A549 (cell line): ENCODE measurements at regions not wholly inside any gene's neighbourhood (a gene's known extent, or its start where the extent isn't known, plus 50 kb on each side); places are given as distances from the start of the nearest gene placed in this dataset.

Source experiments
- ATAC-seq, 2 experiments: fragments of 200-7000 bp in 1 of 2; fragments of >200 bp in 1 of 2; cut with Nextera tagmentation in 1 of 2; cut with Tn5 transposase in 1 of 2; 3 replicates each; pipeline versions ENCODE4 v1.8.0 to v1.9.1; 2018 to 2020; ENCODE audit warnings: mild to moderate bottlenecking in 1 of 2, moderate library complexity in 1 of 2
- CTCF ChIA-PET: fragments of 300-600 bp; sonication (Branson Sonifier 250); formaldehyde crosslinking; extraction: SDS; loops from one replicate; lab custom pipeline; 2021; ENCODE audit warnings: antibody characterized with exemption, inconsistent platforms; lab: Yijun Ruan, JAX
- POLR2A ChIA-PET: fragments of 350-600 bp; formaldehyde crosslinking; extraction: SDS; loops from one replicate; lab custom pipeline; 2021; ENCODE audit warnings: antibody characterized with exemption, inconsistent platforms; lab: Yijun Ruan, JAX
- DNase-seq, 2 experiments: peaks; one replicate each; pipeline versions ENCODE4 v3.0.0 to v3.0.0-alpha.2; 2011 to 2016; ENCODE audit warnings: low read depth in 1 of 2, low spot score in 1 of 2
- FAIRE-seq: peaks from 2 replicates; lab custom pipeline; 2011; peaks lifted over from hg19 to GRCh38; lab: Jason Lieb, UNC
- H3K27ac ChIP-seq, 2 experiments: fragments of >200 bp; sonication (Bioruptor Twin); formaldehyde crosslinking; 3 replicates each; pipeline ENCODE4 v1.5.1; 2016 to 2017
- H3K4me1 ChIP-seq: fragments of >200 bp; sonication (Bioruptor Twin); formaldehyde crosslinking; 3 replicates; pipeline ENCODE4 v1.6.1; 2016
- H3K4me2 ChIP-seq: fragments of >200 bp; sonication (Bioruptor Twin); formaldehyde crosslinking; 3 replicates; pipeline ENCODE4 v1.6.1; 2016
- H3K4me3 ChIP-seq: fragments of >200 bp; sonication (Bioruptor Twin); formaldehyde crosslinking; 3 replicates; pipeline ENCODE4 v1.5.1; 2016
- H3K9me3 ChIP-seq: fragments of >200 bp; sonication (Bioruptor Twin); formaldehyde crosslinking; 3 replicates; pipeline ENCODE4 v1.6.1; 2016
- CBX2 ChIP-seq: fragments of 200-600 bp; sonication (generic); IDR thresholded peaks from 2 replicates; pipeline ENCODE4 v1.6.1; 2016; ENCODE audit warnings: low read depth, mild to moderate bottlenecking, borderline replicate concordance
- CHD4 ChIP-seq: fragments of 200-600 bp; sonication (generic); IDR thresholded peaks from 2 replicates; pipeline ENCODE4 v1.6.1; 2016; ENCODE audit warnings: antibody characterized with exemption, mild to moderate bottlenecking, borderline replicate concordance
- EHF ChIP-seq: fragments of 250-450 bp; sonication (Bioruptor Pico); IDR thresholded peaks from 2 replicates; pipeline ENCODE4 v1.5.0; 2020; ENCODE audit warnings: mild to moderate bottlenecking
- EP300 ChIP-seq, 2 experiments: fragments of >200 bp; sonication (Bioruptor Twin); formaldehyde crosslinking; IDR thresholded peaks; 2 replicates in 1 of 2; 3 replicates in 1 of 2; pipeline ENCODE4 v1.6.1; 2016 to 2017
- FOXS1 ChIP-seq: fragments of 250-450 bp; sonication (Bioruptor Pico); IDR thresholded peaks from 2 replicates; pipeline ENCODE4 v1.5.0; 2020; ENCODE audit warnings: mild to moderate bottlenecking, moderate library complexity
- HOXB13 ChIP-seq: fragments of 250-450 bp; sonication (Bioruptor Pico); IDR thresholded peaks from 2 replicates; pipeline ENCODE4 v1.5.0; 2020; ENCODE audit warnings: low read depth, mild to moderate bottlenecking, moderate library complexity
- PHF8 ChIP-seq: fragments of 200-600 bp; sonication (generic); IDR thresholded peaks from 2 replicates; pipeline ENCODE4 v1.6.1; 2016; ENCODE audit warnings: low read depth, mild to moderate bottlenecking, antibody characterized with exemption, moderate library complexity, borderline replicate concordance
- RARB ChIP-seq: fragments of 250-450 bp; sonication (Bioruptor Pico); IDR thresholded peaks from 2 replicates; pipeline ENCODE4 v1.8.0; 2021; ENCODE audit warnings: mild to moderate bottlenecking, moderate library complexity
- SMC3 ChIP-seq: fragments of >200 bp; sonication (Bioruptor Twin); formaldehyde crosslinking; IDR thresholded peaks from 3 replicates; pipeline ENCODE4 v1.6.1; 2018; ENCODE audit warnings: inconsistent platforms
- SREBF2 ChIP-seq: fragments of 450-650 bp; IDR thresholded peaks from 2 replicates; pipeline ENCODE4 v1.6.1; 2014; ENCODE audit warnings: mild to moderate bottlenecking, moderate library complexity
- ZC3H11A ChIP-seq: fragments of 450-650 bp; IDR thresholded peaks from 2 replicates; pipeline ENCODE4 v1.6.1; 2014; ENCODE audit warnings: antibody characterized with exemption, mild to moderate bottlenecking
- WGBS: methylation state at CpG from one replicate; pipeline ENCODE4 v1.1.6; 2017; ENCODE audit errors: missing lambda C conversion rate; 5-methylcytosine and 5-hydroxymethylcytosine counted together
- TF ChIP-seq, protein P1 (sequence below): IDR thresholded peaks from 2 replicates; pipeline ENCODE4 v1.6.1; 2012; ENCODE audit warnings: low read depth, borderline replicate concordance
- TF ChIP-seq, protein P2 (sequence below): fragments of >200 bp; sonication (Bioruptor Twin); formaldehyde crosslinking; IDR thresholded peaks from 3 replicates; pipeline ENCODE4 v1.5.1; 2016
- TF ChIP-seq, protein P3 (sequence below): fragments of >200 bp; sonication (Bioruptor Twin); formaldehyde crosslinking; IDR thresholded peaks from 2 replicates; pipeline ENCODE4 v1.6.1; 2016

DNA sequence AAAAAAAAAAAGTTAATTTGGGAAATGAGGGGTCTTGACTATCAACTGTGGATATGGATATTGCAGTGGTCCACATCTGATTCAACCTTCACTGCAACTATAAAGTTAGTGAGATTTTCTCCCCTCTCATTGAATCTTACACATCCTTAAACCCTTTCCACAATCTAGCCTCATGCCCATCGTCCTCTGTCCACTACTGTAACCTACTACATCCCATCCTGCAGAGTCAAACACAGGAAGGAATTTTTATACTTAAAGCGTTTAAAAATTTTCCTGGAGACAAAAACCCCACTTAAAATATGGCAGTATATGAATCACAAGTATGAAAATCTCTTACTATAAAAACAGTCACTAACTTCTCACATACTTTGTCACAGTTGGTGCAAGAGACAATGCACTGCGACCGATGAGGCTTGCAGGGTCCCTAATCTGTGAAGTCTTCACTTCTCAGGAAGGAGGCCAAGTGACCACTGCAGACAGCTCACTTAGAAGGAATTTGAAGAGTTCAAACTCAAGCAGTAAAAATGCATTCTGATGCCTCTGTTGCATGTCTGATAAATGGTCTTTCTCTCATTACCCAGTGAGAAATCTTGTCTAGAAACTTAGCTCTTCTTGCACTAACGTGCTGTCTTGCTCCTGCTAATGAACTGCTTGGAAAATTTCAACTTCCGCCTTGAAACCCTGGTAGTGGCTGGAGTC, 50.3 kb upstream of the ST8SIA6 start:
- peak in 1 of 2 experiments; percentile 49; a peak in 2 of 6 replicates for ATAC-seq
- WGBS, result 55% methylated on average over 6 of the region's 6 CpGs
- H3K4me1 ChIP-seq, result peaks cover 7% of the 10 kb centered on the region; the same call in 1 of the 3 replicates
- peak overlapping the region in 1 of 2 experiments; percentile 44; a peak in 2 of 6 replicates for H3K27ac ChIP-seq
- no peak overlapping the region for H3K4me3 ChIP-seq
- no peak overlapping the region for H3K4me2 ChIP-seq
- CTCF ChIA-PET, result interaction anchor here (0.6 to 0.9 kb wide), 2 partner anchors 14 to 21 kb away, joined by 3 read pairs; no protein-coding TSS in a partner anchor
- TF ChIP-seq SREBF2 (no peak), FOXS1 (CRISPR knock-in tag) (no peak), EHF (CRISPR knock-in tag) (no peak), PHF8 (no peak), ZC3H11A (no peak), EP300 (IDR thresholded peaks at IDR 0.05) (no peak), CHD4 (no peak), RARB (CRISPR knock-in tag) (no peak), HOXB13 (CRISPR knock-in tag) (no peak), SMC3 (no peak), CBX2 (no peak)
- TF ChIP-seq, protein P1, sequence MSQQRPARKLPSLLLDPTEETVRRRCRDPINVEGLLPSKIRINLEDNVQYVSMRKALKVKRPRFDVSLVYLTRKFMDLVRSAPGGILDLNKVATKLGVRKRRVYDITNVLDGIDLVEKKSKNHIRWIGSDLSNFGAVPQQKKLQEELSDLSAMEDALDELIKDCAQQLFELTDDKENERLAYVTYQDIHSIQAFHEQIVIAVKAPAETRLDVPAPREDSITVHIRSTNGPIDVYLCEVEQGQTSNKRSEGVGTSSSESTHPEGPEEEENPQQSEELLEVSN, result no peak
- TF ChIP-seq, protein P2, sequence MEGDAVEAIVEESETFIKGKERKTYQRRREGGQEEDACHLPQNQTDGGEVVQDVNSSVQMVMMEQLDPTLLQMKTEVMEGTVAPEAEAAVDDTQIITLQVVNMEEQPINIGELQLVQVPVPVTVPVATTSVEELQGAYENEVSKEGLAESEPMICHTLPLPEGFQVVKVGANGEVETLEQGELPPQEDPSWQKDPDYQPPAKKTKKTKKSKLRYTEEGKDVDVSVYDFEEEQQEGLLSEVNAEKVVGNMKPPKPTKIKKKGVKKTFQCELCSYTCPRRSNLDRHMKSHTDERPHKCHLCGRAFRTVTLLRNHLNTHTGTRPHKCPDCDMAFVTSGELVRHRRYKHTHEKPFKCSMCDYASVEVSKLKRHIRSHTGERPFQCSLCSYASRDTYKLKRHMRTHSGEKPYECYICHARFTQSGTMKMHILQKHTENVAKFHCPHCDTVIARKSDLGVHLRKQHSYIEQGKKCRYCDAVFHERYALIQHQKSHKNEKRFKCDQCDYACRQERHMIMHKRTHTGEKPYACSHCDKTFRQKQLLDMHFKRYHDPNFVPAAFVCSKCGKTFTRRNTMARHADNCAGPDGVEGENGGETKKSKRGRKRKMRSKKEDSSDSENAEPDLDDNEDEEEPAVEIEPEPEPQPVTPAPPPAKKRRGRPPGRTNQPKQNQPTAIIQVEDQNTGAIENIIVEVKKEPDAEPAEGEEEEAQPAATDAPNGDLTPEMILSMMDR, result no peak
- TF ChIP-seq, protein P3, sequence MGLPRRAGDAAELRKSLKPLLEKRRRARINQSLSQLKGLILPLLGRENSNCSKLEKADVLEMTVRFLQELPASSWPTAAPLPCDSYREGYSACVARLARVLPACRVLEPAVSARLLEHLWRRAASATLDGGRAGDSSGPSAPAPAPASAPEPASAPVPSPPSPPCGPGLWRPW, result no peak
- TF ChIP-seq, all 56 proteins: peak for 0
- POLR2A ChIA-PET, result interaction anchor here (1.7 kb wide), 1 partner anchor 112 kb away, joined by 3 read pairs; no protein-coding TSS in a partner anchor
- FAIRE-seq (no peak), DNase-seq (no peak)
- no peaks in the 10 kb centered on the region for H3K9me3 ChIP-seq
